Upper lobe of right lung (tissue), 1 donor: ENCODE measurements at regions not wholly inside any gene's neighbourhood (a gene's known extent, or its start where the extent isn't known, plus 50 kb on each side); places are given as distances from the start of the nearest gene placed in this dataset.

Experiments used
- ATAC-seq: fragments of 200-7000 bp; cut with Tn5 transposase; one replicate; pipeline ENCODE4 v1.9.1; 2020; ENCODE audit warnings: mild to moderate bottlenecking, moderate library complexity
- DNase-seq: peaks from one replicate; pipeline ENCODE4 v3.0.0-alpha.2; 2020
- H3K27ac ChIP-seq: fragments of 200-600 bp; one replicate; pipeline ENCODE4 v1.8.0; 2022
- H3K27me3 ChIP-seq: fragments of 200-600 bp; one replicate; pipeline ENCODE4 v1.8.0; 2022; ENCODE audit warnings: mild to moderate bottlenecking
- H3K36me3 ChIP-seq: fragments of 200-600 bp; one replicate; pipeline ENCODE4 v1.8.0; 2022
- H3K4me1 ChIP-seq: fragments of 200-600 bp; one replicate; pipeline ENCODE4 v1.8.0; 2022
- H3K4me3 ChIP-seq: fragments of 200-600 bp; one replicate; pipeline ENCODE4 v1.8.0; 2022; ENCODE audit warnings: mild to moderate bottlenecking
- H3K9me3 ChIP-seq: fragments of 200-600 bp; one replicate; pipeline ENCODE4 v1.8.0; 2022
- CTCF ChIP-seq: fragments of 200-600 bp; IDR thresholded peaks from one replicate; pipeline ENCODE4 v1.8.0; 2022; ENCODE audit warnings: antibody characterized with exemption
- intact Hi-C: fragments of 100-400 bp; cut with DNase I; formaldehyde crosslinking; loops from one replicate; pipeline ENCODE4 v1.11.0; 2022
- donor health status: DM: no; HTN: yes; CAD: no; lungs with severe emphysema.

DNA sequence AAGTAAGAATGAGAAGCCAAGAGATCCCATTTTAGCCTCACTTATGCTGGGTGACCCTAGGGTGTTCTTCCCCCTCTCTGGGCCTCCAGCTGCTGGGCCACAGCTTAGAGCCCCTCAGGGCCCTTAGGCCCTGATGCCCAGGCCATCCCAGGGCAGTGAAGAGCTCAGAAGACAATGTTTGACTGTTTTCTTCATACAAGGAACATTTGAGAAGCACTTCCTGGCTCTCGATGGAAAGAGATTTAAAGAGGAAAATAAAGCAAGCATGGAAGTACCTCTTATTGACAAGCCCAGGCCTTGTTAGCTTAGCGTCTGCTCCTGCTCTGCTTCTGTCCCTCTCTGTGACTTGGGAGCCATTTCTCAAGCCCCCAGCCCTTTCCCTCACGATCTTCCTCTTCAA is 165.9 kb upstream of the SMIM23 start:
- no peak for TF ChIP-seq CTCF
- Histone ChIP-seq H3K4me1 (peaks cover 6% of the 10 kb centered on the region), H3K9me3 (no peaks in the 10 kb centered on the region), H3K27ac (no peak overlapping the region), H3K27me3 (no peaks in the 10 kb centered on the region), H3K36me3 (no peaks in the 10 kb centered on the region), H3K4me3 (no peak overlapping the region)
- intact Hi-C loops: no loop called here
- DNase-seq (no peak), ATAC-seq (no peak)

- no peak for TF ChIP-seq CTCF
- H3K4me3 ChIP-seq: no peak overlapping the region
- no peaks in the 10 kb centered on the region for H3K4me1 ChIP-seq
- H3K36me3 ChIP-seq: no peaks in the 10 kb centered on the region
- H3K27me3 ChIP-seq: no peaks in the 10 kb centered on the region
- intact Hi-C loops: no loop called here
- no peak for DNase-seq
- H3K27ac ChIP-seq: no peak overlapping the region
- no peak for ATAC-seq
- H3K9me3 ChIP-seq: no peaks in the 10 kb centered on the region
Measured at GRCh38 chr5:171622010-171622409, 163.6 kb upstream of the SMIM23 start.

DNA sequence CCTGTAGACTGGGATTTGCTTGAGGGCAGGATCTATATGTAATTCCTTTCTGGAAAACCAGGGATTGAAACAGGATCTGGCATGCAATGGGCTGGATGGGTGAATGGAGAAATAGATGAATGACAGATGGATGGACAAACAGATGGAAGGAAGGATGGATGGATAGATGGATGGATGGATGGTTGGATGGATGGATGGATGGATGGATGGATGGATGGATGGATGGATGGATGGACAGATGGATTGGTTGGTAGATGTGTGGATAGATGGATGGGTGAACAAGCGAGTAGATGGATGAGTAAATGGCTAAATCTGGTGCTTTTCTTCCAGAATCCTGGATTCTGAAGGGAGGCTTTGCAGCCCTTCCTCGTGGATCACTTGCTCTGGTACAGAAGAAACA is 162.5 kb upstream of the SMIM23 start:
- intact Hi-C loops: no loop called here
- Histone ChIP-seq H3K4me3 (no peak overlapping the region), H3K36me3 (no peaks in the 10 kb centered on the region), H3K9me3 (no peaks in the 10 kb centered on the region), H3K27ac (no peak overlapping the region), H3K4me1 (no peaks in the 10 kb centered on the region), H3K27me3 (no peaks in the 10 kb centered on the region)
- TF ChIP-seq CTCF: no peak
- ATAC-seq: no peak
- no peak for DNase-seq

- H3K9me3 ChIP-seq: no peaks in the 10 kb centered on the region
- intact Hi-C loops: no loop called here
- H3K4me1 ChIP-seq: no peaks in the 10 kb centered on the region
- H3K4me3 ChIP-seq: no peak overlapping the region
- no peaks in the 10 kb centered on the region for H3K27me3 ChIP-seq
- peak overlapping the region; percentile 30 for H3K27ac ChIP-seq
- DNase-seq (no peak), ATAC-seq (peak; percentile 56)
- TF ChIP-seq CTCF: no peak
- no peaks in the 10 kb centered on the region for H3K36me3 ChIP-seq
Measured at GRCh38 chr5:171623551-171624097, 162.0 kb upstream of the SMIM23 start.

GRCh38 chr5:171624396-171624795 is 161.2 kb upstream of the SMIM23 start:
- H3K36me3 ChIP-seq: no peaks in the 10 kb centered on the region
- ATAC-seq: peak; percentile 65
- peaks cover 4% of the 10 kb centered on the region for H3K4me1 ChIP-seq
- intact Hi-C loops: no loop called here
- DNase-seq: no peak
- H3K4me3 ChIP-seq: no peak overlapping the region
- H3K27ac ChIP-seq: peak overlapping the region; percentile 30
- no peaks in the 10 kb centered on the region for H3K9me3 ChIP-seq
- no peak for TF ChIP-seq CTCF
- no peaks in the 10 kb centered on the region for H3K27me3 ChIP-seq

DNA sequence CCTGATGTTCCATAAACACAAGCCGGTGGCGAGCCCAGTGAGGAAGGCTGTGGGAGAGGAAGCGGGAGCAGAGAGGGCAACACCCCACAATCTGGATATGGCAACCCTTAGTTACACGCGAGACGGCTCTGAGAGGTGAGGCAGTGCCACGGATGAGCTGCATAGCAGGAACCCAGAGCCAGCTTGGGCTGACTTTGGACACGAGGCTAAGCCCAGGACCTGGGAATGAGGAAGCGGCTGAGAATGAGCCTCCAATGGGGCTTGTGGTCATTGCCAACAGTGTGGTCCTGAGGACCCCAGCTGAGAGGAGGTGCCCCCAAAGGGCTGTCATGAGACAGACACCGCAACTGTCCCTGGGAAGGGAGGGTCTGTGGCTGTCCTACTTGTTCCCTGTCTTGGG is 160.0 kb upstream of the SMIM23 start:
- ATAC-seq (no peak), DNase-seq (no peak)
- Histone ChIP-seq H3K27ac (no peak overlapping the region), H3K4me3 (no peak overlapping the region), H3K36me3 (no peaks in the 10 kb centered on the region), H3K9me3 (no peaks in the 10 kb centered on the region), H3K27me3 (no peaks in the 10 kb centered on the region), H3K4me1 (peaks cover 16% of the 10 kb centered on the region)
- TF ChIP-seq CTCF: no peak
- intact Hi-C loops: no loop called here
